Gastroesophageal sphincter (tissue), 4 donors: ENCODE measurements at regions not wholly inside any gene's neighbourhood (a gene's known extent, or its start where the extent isn't known, plus 50 kb on each side); places are given as distances from the start of the nearest gene placed in this dataset.
"Not testable (repeated sequence)": the region's sequence is repeated elsewhere in the genome, so short reads cannot be mapped to it uniquely, and the experiment has no call there.

Experiments used
- ATAC-seq: fragments of 150-250 bp; one replicate; pipeline ENCODE4 v1.9.1; 2016; ENCODE audit warnings: mild to moderate bottlenecking, moderate library complexity
- H3K27ac ChIP-seq, 4 donors: fragments of 200-600 bp; sonication (generic) in 3 of 4; 1 replicate in 3 of 4; 2 replicates in 1 of 4; pipeline ENCODE4 v1.5.1; 2016 to 2019
- H3K27me3 ChIP-seq: fragments of 200-600 bp; sonication (generic); one replicate; pipeline ENCODE4 v1.5.1; 2019
- H3K36me3 ChIP-seq, 2 donors: fragments of 200-600 bp; sonication (generic); one replicate each; pipeline ENCODE4 v1.5.1; 2019; ENCODE audit warnings: control low read depth in 1 of 2
- H3K4me1 ChIP-seq, 3 donors: fragments of 200-600 bp; sonication (generic); 1 replicate in 2 of 3; 2 replicates in 1 of 3; pipeline ENCODE4 v1.5.1; 2016 to 2019; ENCODE audit warnings: control low read depth in 2 of 3
- H3K4me3 ChIP-seq, 2 donors: fragments of 200-600 bp; sonication (generic); one replicate each; pipeline ENCODE4 v1.5.1; 2019; ENCODE audit warnings: mild to moderate bottlenecking in 1 of 2, moderate library complexity in 1 of 2
- H3K9me3 ChIP-seq, 3 donors: fragments of 200-600 bp; sonication (generic); one replicate each; pipeline ENCODE4 v1.5.1; 2017 to 2019; ENCODE audit warnings: control low read depth in 2 of 3
- EP300 ChIP-seq: sonication (generic); formaldehyde crosslinking; IDR thresholded peaks from one replicate; pipeline ENCODE4 v1.6.1; 2017; ENCODE audit warnings: antibody characterized with exemption, mild to moderate bottlenecking
- POLR2A ChIP-seq, 2 donors: fragments of 450-650 bp; IDR thresholded peaks; one replicate each; pipeline ENCODE4 v1.6.1; 2017; ENCODE audit warnings: antibody characterized with exemption in 2 of 2, mild to moderate bottlenecking in 2 of 2, moderate library complexity in 1 of 2
- POLR2AphosphoS5 ChIP-seq: sonication (generic); formaldehyde crosslinking; IDR thresholded peaks from one replicate; pipeline ENCODE4 v1.6.1; 2017; ENCODE audit warnings: antibody characterized with exemption
- WGBS, 2 donors: methylation state at CpG; one replicate each; pipeline ENCODE4 v1.1.5; 2018; ENCODE audit warnings: low coverage in 1 of 2; 5-methylcytosine and 5-hydroxymethylcytosine counted together
- TF ChIP-seq, protein P1 (sequence below), 4 experiments: fragments of 200-600 bp in 2 of 4; fragments of 450-650 bp in 2 of 4; sonication (generic) in 1 of 4; IDR thresholded peaks; one replicate each; pipeline ENCODE4 v1.5.1; 2017 to 2019; ENCODE audit warnings: antibody characterized with exemption in 4 of 4, mild to moderate bottlenecking in 2 of 4, moderate library complexity in 2 of 4

GRCh38 chr12:95380997-95381786, 92.8 kb upstream of the METAP2 start:
- peak overlapping the region; percentile 38 to 62 for H3K4me3 ChIP-seq
- peak overlapping the region; percentile 82 to 87 (median 86) for H3K27ac ChIP-seq
- no peaks in the 10 kb centered on the region for H3K9me3 ChIP-seq
- H3K36me3 ChIP-seq: no peaks in the 10 kb centered on the region
- ATAC-seq: peak; percentile 46
- H3K4me1 ChIP-seq: peaks cover 2 to 65% (median 11%) of the 10 kb centered on the region in 3 donors
- TF ChIP-seq POLR2AphosphoS5 (peak; percentile 87), POLR2A (IDR thresholded peaks at IDR 0.05) (no peak), EP300 (no peak)
- TF ChIP-seq, protein P1, sequence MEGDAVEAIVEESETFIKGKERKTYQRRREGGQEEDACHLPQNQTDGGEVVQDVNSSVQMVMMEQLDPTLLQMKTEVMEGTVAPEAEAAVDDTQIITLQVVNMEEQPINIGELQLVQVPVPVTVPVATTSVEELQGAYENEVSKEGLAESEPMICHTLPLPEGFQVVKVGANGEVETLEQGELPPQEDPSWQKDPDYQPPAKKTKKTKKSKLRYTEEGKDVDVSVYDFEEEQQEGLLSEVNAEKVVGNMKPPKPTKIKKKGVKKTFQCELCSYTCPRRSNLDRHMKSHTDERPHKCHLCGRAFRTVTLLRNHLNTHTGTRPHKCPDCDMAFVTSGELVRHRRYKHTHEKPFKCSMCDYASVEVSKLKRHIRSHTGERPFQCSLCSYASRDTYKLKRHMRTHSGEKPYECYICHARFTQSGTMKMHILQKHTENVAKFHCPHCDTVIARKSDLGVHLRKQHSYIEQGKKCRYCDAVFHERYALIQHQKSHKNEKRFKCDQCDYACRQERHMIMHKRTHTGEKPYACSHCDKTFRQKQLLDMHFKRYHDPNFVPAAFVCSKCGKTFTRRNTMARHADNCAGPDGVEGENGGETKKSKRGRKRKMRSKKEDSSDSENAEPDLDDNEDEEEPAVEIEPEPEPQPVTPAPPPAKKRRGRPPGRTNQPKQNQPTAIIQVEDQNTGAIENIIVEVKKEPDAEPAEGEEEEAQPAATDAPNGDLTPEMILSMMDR (IDR thresholded peaks at IDR 0.05): peak in 1 of 4 experiments; percentile 12
- H3K27me3 ChIP-seq: no peaks in the 10 kb centered on the region
- whole genome bisulfite sequencing, 2 donors: 37 to 48% methylated on average over 5 of the region's 5 CpGs

DNA sequence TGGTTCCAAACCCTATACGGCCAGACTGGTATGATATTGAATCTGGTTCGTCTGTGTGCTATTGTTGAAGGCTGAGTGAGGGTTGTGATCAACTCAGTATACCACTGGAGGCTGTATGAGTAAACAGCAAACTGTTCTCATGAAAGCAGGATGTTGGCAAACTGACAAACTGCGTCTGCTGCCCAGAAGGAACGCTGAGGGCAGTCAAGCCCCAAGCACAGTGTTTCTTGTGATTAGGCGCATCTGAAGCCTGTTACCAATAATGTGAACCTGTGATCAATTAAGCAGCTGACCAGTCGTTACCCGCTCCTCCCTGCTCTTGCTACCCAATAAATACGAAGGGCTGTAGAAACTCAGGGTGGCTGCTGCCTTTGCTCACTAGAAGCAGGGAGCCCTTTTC, 90.0 kb upstream of the METAP2 start:
- not testable (repeated sequence) for ATAC-seq, H3K36me3 ChIP-seq, H3K27me3 ChIP-seq, H3K9me3 ChIP-seq
- TF ChIP-seq POLR2AphosphoS5: peak; percentile 35
- peaks cover 2 to 54% (median 11%) of the 10 kb centered on the region in 3 donors for H3K4me1 ChIP-seq
- WGBS, 2 donors: 36 to 37% methylated on average over 8 of the region's 8 CpGs
- H3K27ac ChIP-seq: peak overlapping the region; percentile 77 to 87 (median 84)
- peak overlapping the region in 1 of 2 donors; percentile 8 for H3K4me3 ChIP-seq

DNA sequence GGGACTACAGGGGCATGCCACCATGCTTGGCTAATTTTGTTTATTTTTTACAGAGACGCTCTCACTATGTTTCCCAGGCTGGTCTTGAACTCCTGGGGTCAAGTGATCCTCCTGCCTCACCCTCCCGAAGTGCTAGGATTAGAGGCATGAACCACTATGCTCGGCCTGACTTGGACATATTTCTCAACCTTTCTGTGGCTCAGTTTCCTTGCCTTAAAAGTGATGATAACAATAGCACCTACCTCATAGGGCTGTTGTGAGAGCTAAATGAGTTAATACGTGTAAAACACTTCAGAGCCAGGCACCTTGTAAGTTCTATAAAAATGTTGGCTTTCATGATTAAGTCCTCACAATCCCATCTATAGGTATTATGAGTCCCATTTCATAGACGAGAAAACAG, 89.2 kb upstream of the METAP2 start:
- no peaks in the 10 kb centered on the region for H3K9me3 ChIP-seq
- H3K4me3 ChIP-seq: peak overlapping the region in 1 of 2 donors; percentile 44
- no peaks in the 10 kb centered on the region for H3K36me3 ChIP-seq
- TF ChIP-seq, protein P1 (IDR thresholded peaks at IDR 0.05): no peak
- no peak for TF ChIP-seq POLR2A (IDR thresholded peaks at IDR 0.05)
- peaks cover 2 to 54% (median 11%) of the 10 kb centered on the region in 3 donors for H3K4me1 ChIP-seq
- peak overlapping the region; percentile 82 to 98 (median 86) for H3K27ac ChIP-seq
- H3K27me3 ChIP-seq: no peaks in the 10 kb centered on the region
- no peak for ATAC-seq
- 65% methylated on average over 2 of the region's 5 CpGs; no CpG with 5 or more reads in 1 of the 2 donors for WGBS, 2 donors

- Histone ChIP-seq H3K4me3 (peak overlapping the region; percentile 44 to 64), H3K9me3 (no peaks in the 10 kb centered on the region), H3K36me3 (no peaks in the 10 kb centered on the region), H3K27ac (peak overlapping the region; percentile 82 to 98 (median 86)), H3K27me3 (no peaks in the 10 kb centered on the region), H3K4me1 (peaks cover 2 to 54% (median 11%) of the 10 kb centered on the region in 3 donors)
- TF ChIP-seq EP300: no peak
- TF ChIP-seq, protein P1 (IDR thresholded peaks at IDR 0.05): peak in 3 of 4 experiments; percentile 9 to 34 (median 24)
- TF ChIP-seq POLR2AphosphoS5: peak; percentile 67
- TF ChIP-seq POLR2A (IDR thresholded peaks at IDR 0.05): no peak
- 7 to 10% methylated on average over 11 to 12 of the region's 12 CpGs for WGBS, 2 donors
- ATAC-seq: peak; percentile 83
These were observed 88.5 kb upstream of the METAP2 start for GRCh38 chr12:95385246-95386035.

- Histone ChIP-seq H3K36me3 (no peaks in the 10 kb centered on the region), H3K4me3 (peak overlapping the region; percentile 44 to 64), H3K9me3 (no peaks in the 10 kb centered on the region), H3K27ac (peak overlapping the region; percentile 82 to 98 (median 86)), H3K27me3 (no peaks in the 10 kb centered on the region), H3K4me1 (peaks cover 2 to 54% (median 11%) of the 10 kb centered on the region in 3 donors)
- ATAC-seq: no peak
- TF ChIP-seq POLR2A (IDR thresholded peaks at IDR 0.05): no peak
- no peak for TF ChIP-seq POLR2AphosphoS5
- TF ChIP-seq, protein P1 (IDR thresholded peaks at IDR 0.05): no peak
- TF ChIP-seq EP300: no peak
- 25 to 35% methylated on average over 1 of the region's 1 CpG for WGBS, 2 donors
These were observed 87.9 kb upstream of the METAP2 start for GRCh38 chr12:95386051-95386450.

GRCh38 chr12:95388260-95388659, 85.7 kb upstream of the METAP2 start:
- H3K4me1 ChIP-seq: peaks cover 0 to 38% (median 11%) of the 10 kb centered on the region in 3 donors
- H3K4me3 ChIP-seq, H3K27me3 ChIP-seq, H3K36me3 ChIP-seq, H3K27ac ChIP-seq, ATAC-seq, H3K9me3 ChIP-seq: not testable (repeated sequence)
- WGBS, 2 donors: 83 to 86% methylated on average over 3 to 4 of the region's 10 CpGs
